DMS114 treated with DMSO at 0.1 percent for 48 hours (cell line): ENCODE measurements at regions not wholly inside any gene's neighbourhood (a gene's known extent, or its start where the extent isn't known, plus 50 kb on each side); places are given as distances from the start of the nearest gene placed in this dataset.
"Not testable (repeated sequence)": the region's sequence is repeated elsewhere in the genome, so short reads cannot be mapped to it uniquely, and the experiment has no call there.

ENCODE experiments used
- DNase-seq: peaks from one replicate; lab custom pipeline; 2025; ENCODE audit not compliant: unreplicated experiment; lab: John Stamatoyannopoulos, UW

DNA sequence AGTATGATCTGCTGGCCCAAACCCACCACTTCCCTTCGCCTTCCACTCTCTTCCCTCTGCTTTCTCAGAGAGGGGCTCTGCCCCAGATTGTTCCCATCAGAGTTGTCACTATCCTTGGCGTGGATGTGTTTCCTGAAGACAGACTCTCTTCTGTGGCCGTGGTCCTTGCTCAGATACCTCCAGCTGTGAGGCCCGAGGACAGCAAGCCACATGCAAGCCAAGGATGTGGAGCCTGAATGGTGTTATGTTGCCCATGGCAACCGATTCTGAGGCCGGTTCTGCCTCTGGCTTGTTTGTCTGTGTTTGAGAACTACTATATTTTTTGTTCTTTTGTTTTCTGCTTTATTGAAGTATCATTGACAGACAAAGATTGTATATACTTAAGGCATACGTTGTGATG lies 247.4 kb upstream of the PODXL start:
- DNase-seq: no peak

DNA sequence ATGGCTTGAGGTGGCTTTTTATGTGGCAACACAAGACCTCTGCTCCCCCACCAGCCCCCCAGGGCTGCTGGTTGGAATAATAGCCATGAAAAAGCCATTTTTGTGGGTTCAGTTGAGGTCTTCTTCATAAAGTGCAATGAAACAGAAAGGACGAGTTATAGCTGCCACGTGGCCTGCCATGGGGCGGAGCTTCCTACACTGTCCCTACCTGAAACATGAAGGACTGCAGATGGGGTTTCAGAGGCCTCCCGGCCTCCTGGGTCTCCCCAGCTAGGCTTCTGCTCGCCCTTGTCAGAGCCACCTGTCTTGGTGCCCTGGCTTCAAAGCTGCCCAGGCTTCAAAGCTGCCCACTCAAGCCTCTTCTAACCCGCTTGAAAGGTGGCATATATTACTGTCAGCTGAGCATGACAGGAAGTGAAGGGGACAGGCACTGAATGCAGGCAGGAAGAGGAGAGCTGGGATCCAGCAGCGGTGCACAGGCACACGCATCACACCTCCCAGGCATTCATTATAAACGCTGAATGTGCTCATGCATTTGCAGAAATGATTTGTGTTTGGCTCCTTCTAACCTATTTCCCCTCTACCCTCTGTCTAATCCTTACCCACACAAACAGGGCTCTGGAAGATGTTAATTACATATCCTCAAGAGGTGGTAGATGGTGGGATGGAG lies 245.9 kb upstream of the PODXL start:
- DNase-seq: no peak

DNA sequence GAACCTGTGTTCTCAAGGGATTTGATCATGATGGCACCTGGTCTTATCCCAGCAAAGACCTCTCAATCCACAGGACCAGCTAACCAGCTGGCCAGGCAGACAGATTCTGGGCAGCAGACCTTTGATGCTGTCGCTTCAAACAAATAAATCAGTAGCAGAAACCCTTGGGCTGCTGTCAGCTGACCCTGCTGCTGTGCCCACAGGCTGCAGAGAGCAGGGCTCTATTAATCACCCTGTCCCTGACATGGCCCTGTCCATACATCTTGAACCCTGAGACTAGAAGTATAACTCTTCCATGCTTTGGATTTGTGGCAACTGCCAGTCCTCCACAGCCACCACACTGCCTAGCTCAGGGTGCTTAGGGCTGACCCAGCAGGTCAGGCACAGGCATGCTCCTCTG lies 244.1 kb upstream of the PODXL start:
- DNase-seq: no peak

DNA sequence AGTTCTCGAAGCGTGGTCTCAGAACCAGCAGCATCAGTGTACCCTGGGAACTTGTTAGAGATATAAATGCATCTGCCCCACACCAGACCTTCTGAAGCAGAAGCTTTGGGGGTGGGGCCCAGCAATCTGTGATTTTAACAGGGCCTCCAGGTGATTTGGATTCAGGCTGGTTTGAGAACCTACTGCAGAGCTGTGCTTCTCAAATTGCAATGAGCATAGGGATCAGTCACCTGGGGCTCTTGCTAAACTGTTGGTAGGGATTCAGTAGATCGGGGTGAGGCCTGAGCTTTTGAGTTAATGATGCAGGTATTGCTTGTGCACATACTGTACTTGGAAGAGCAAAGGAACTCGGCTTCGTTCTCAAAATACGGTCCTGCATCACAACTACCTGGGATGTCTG lies 243.6 kb upstream of the PODXL start:
- DNase-seq: no peak

DNA sequence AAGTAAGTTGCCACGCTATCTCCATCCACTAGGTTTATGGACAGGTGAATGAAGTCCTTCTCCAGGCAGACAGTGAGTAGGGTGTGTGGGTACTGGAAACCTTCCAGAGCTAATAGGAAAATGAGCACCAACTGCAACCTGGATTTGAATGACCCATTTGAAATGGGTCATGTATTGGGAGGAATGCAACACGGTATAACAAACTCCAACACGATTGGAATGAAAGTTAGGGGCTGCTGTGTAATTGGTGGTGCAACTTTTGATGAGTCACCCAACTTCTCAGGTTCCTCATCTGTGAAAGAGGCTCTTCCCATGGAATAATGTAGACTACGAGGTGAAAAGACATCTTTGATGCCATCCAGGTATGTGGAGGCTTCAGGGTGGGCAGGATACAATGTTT lies 241.4 kb upstream of the PODXL start:
- DNase-seq: no peak

DNA sequence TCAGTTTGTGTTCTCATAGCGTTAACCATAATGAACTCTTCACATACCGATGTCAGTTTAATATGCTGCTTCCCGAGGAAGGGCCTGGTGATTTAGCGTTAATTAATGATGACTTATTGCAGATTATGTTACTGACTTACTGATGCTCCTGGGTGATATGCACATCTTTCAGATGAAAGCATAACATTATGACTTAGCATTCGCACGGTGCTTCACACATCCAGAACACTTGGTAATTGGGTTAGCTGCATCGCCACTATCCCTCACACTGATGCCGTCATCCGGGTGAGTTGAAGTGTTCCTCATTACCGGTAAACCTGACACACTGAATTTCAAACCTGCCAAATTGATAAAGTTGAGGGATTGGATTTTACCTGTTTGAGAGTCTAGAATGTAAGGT lies 239.0 kb upstream of the PODXL start:
- DNase-seq: no peak

DNA sequence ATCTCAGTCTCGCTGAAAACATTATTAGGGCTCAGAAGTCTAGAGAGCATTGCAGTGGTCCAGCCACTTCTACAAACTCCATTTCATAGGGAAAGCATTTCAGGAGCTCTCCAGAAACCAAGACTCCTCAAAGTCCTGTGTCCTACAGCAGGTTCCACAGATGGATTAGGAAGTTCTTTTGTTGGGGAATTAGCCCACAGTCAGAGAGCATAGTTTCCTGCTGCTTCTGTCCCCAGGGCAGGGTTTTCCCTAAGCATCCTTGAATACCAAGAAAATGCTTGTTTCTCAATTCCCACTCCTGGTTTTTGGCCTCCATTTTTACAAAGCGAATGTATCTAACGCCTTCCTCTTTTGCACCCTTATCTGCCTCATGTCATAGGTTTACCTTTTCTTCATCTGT lies 235.9 kb upstream of the PODXL start:
- DNase-seq: no peak

DNA sequence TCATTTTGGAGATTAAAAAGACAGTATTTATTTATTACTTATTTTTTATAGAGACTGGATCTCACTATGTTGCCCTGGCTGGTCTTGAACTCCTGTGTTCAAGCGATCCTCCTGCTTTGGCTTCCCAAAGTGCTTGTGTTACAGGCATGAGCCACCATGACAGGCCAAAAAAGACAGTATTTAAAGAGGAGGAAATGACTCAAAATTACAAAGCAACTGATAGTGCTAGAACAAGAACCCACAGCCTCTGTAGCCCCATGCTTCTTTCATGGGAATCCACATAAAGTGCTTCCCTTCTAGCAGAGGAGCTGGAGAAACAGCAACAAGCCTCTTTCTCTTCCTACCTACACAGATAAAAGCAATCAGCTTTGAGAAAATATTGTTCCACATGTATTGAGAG lies 230.7 kb upstream of the PODXL start:
- no peak for DNase-seq

DNA sequence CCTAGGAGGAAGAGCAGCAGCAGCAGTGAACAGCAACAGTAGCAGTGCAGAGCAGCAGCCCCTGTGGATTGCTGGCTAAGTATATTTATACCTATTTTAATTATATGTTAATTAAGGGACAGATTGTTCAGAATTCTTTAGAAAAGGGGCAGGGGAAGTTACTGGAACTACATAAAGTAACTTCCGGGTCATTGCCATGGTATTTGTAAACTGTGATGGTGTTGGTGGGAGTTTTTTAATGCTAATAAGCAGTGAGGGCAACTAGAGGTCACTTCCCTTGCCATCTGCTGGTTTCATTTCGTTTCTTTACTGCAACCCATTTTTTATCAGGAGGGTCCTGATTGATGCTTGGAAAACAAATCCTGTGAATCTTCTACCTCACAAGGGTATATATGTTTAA lies 229.8 kb upstream of the PODXL start:
- DNase-seq: no peak

DNA sequence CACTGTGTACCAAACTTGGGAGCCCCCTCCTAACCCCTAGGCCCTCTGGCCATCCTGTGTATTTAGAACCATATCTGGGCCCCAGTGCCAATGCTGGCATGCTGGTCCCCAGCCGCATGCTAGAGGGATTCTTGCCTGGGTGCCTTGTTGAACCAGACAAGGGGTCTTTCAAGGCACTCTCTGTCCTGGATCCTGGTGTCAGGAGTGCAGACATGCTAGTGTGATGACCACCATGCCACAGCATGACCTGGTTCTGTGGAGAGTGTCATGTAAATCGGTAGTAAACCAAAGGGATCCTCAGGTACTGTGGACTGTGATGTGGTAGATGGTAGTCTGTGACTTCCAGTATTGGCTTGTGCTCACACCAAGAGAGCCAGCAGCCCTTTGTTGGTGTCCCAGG lies 222.2 kb upstream of the PODXL start:
- no peak for DNase-seq

DNA sequence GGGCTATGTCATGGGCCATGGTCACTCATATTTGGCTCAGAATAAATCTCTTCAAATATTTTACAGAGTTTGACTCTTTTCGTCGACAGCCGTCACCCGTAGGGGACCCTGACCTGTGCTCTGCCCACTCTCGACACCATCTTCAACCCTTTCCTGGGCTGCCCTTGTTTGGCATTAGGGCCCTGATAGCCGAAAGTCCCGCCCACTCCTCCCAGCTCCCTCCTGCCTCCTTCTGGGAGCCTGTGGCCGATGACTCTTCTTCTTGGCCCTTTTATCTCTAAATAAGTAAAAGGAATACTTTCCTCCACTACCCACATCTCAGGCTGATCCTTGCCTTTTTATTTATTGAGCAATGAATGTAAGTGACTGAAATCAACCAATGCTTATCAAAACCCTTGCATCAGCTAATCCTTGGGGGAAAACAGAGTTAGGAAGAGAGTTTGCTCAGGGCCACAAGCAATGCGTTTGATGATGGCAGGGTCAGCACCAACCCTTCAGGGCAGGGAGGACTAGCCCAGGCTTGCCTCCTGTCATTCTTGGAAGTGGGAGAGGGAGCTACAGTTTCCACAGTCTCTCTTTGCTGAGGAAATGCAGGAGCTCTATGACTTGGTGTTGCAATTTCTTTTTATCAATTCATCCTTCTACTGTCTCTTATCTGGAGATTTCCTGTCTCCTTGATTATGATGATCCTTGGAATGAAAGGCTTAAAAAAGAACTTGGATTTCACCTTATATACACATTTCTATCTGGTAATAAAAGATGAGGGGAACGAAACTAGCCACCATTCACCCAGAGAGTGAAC lies 218.2 kb upstream of the PODXL start:
- DNase-seq: no peak

DNA sequence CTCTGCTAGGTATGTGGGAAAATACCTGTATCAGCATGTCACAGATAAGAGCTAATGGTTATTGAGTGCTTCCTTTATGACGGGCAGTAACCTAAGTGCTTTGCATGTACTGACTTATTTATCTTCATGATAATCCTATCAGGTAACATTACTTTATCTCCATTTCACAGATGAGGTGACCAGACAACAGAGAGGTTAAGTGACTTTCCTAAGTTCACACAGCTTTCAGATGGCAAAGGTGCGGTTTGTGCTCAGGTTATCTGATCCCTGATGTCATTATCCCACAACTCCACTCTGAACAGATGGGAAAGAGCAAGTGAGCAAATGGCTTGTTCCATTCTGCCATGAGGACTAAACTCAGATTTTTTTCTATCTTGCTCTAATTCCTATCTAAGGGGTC lies 217.0 kb upstream of the PODXL start:
- DNase-seq: no peak

DNA sequence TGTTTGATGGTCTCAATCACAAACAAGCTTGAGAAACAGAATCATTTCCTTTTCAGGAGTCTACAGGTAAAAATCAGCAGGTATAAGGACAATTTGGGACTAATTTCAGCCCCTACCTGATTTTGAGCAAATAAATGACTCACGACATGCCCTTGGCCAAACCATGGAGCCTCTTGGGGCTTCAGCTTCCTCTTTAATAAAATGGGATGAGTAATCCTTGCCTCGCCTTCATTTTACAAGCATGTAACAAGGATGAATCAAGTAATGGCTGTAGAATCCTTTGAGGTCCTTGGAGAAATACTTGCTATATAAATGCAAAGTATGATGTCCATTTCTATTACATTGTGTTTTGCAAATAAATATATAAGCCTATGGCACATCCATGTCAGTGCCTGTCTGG lies 212.8 kb upstream of the PODXL start:
- no peak for DNase-seq

DNA sequence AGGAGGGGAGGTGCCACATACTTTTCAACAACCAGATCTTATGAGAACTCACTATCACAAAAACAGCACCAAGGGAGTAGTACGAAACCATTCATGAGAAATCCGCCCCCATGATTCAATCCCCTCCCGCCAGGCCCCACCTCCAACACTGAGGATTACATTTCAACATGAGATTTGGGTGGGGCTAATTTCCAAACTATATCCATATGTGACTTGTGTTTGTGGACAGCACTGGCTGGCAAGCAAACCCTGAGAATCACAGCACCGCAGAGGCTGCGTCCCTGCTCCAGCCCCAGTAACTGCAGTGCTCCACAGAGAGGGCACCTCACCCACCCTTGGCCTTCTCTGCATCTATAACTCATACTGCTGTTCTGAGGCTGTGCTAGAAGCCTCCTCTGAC lies 211.2 kb upstream of the PODXL start:
- no peak for DNase-seq

DNA sequence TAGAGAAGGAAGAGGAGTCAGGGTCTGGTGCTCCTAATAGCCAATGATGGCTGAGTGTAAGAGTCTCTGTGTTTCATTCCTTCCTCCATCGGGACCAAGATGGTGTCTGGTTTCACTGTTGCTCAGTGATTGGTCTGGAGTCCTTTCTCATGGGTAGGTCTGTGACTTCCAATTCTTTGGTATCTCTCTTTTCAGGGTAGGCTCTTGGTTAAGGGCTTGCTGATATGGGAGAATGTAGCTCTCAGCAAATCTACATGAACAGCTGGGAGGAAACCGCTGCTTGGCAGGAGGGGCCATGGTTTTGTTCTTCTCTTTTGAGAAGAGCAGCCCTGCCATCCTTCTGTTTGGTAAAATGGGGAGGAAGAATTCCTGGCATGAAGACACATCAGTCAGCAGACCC lies 209.1 kb upstream of the PODXL start:
- DNase-seq: no peak

DNA sequence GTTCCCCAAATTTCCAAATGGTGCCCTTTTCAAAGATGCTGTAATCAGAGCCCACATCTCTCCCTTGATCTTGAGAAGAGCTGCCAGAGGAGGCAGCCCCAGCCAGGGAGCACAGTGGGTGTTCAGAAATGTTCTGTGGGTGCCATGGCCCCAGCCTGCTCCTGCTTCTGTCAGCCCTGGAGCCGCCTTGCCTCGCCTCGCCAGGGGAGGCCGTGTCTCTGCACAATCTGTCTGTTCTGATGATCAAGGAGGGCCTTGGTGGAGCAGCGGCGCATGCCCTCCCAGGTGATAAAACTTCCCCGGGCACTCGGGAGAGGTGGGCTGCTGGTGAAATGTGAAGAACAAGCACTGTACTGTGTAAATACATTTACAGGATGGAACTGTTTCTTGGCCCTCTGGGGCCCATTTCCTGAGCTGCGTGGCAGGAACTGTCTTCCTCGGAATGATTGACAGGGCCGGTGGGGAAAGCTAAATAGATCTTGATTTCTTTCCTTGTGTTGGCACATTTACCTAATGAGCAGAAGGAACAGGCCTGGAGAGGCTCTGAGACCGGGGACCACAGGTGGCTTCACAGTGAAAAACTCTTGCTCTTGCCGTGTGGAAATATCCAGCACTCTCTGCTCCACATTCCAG lies 207.8 kb upstream of the PODXL start:
- DNase-seq: no peak

DNA sequence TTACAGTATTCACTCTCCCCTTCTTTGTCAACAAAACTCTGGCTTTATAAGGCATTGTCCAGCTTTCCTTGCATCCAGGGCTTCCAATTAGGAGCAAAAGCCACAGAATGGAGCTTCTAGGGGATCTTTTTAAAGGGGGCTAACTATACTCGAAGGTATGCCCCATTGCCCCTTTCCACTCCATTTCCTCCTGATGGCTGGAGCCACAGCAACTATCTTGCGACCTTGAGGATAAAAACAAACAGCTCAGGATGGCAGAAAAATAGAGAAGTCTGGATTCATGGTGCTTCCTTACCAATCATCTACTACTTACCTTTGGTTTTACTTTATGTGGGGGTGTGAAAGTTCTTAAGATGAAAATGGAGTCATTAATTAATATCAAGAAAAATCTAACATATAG lies 206.3 kb upstream of the PODXL start:
- DNase-seq: no peak

DNA sequence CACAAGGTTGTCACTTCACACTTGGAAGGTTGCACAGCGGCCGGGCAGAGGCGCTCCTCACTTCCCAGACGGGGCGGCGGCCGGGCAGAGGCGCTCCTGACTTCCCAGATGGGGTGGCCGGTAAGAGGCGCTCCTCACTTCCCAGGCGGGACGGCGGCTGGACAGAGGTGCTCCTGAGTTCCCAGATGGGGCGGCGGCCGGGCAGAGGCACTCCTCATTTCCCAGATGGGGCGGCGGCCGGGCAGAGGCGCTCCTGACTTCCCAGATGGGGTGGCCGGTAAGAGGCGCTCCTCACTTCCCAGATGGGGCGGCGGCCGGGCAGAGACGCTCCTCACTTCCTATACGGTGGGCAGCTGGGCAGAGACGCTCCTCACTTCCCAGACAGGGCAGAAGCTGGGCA lies 199.4 kb upstream of the PODXL start:
- DNase-seq: not testable (repeated sequence)

DNA sequence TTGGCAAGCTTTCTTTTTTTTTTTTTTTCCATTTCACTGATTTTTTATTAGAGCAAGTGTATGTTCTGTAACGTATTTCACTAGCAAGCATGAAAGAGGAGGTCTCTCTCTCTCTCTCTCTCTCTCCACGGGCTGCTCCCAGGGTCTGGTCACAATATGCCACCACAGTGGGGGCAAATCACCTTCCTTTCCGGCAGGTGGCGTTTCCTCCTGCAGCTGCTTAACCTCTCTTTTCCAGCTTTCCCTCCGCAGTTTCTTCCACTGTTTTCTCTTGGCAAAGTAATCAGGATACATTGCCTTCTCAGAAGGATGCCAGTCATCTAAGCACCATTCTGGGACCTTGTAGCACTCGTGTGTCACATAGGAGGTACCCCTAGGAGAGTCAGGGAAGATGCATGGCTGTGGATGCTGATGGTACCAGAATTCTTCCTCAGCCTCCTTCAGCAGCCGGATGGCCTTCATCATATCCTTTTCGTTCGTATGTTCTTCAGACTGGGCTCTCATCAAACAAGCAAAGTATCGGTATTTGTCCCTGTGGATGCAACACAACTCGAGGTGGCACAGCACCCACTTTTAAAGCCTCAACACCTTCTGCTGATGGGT lies 197.3 kb upstream of the PODXL start:
- DNase-seq: peak; percentile 10

DNA sequence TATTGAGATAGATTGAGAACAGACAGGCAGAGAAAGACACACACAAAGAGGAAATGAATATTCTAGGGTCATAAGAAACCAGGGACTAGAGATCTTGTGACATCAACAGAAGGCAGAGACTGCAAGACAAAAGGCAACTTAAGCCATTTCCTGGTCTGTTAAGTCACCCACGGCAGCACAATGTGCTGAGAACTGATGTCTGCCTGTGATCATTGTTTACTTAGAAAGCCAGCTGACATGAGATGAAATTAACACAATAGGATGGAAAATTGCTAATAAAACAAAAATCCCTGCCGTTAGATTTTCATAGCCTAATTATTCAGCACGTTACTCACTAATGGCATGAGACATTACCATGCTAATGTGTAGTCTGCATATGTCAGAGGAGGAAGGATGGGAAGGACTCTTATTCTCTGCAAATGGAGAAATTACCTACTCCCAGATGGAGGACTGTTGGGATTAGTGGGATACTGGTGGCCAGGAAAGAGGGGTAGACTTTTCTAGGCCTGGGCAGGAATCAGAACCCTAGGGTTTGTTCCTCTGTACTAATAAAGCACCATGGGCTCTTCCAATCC lies 191.3 kb upstream of the PODXL start:
- no peak for DNase-seq

DNA sequence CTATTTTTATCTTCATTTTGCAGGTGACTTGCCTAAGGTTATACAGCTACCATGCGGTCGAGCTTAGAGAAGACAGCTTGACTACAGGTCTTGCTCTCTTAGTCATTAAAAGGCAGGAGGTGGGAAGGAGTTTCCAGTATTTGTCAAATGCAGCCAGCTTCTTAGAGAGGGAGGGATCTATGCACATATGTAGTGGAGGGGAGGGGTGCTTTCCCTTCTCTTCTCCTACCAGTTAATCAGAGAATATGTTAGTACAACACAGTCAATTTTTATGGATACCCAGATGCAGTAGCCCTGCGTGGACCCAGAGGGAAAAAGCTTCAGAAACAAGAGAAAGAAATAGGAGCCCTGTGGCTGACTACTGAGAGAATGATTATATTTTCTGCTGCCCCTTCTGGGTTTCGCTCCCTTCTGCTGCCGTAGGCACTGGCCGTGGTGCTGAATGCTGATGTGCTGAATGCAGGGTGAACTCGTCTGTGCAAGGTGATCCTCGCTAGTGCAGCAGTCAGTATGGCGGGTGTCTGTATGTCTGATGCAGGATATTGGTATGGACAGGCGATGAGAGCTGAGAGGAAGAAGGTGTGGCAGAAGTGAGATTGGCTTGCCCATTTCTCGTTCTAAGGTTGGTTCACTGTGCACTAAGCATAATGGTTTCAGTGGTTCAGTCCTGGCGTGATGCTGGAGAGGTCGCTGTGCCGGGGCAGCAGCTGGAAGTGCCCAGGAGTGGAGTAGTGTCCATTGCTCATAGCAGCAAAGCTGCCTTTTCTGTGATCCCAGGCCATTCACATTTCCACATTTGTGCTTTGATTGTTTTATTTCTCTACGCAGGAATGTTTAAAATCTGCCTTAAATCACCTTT lies 189.2 kb upstream of the PODXL start:
- DNase-seq: no peak
